ENCODE measurements at regions not wholly inside any gene's neighbourhood (a gene's known extent, or its start where the extent isn't known, plus 50 kb on each side); places are given as distances from the start of the nearest gene placed in this dataset.
"Not testable (repeated sequence)": the region's sequence is repeated elsewhere in the genome, so short reads cannot be mapped to it uniquely, and the experiment has no call there.

- not testable (repeated sequence) for TF ChIP-seq POLR2A, POLR2AphosphoS5 (IDR thresholded peaks at IDR 0.05; ENCODE audit: low read depth, low read length)
These were observed 178.3 kb downstream of the CDCA7 start for GRCh38 chr2:173532732-173533531.

Measured in GM12892 (cell line).